Neural cell (in vitro differentiated cells): ENCODE measurements at regions not wholly inside any gene's neighbourhood (a gene's known extent, or its start where the extent isn't known, plus 50 kb on each side); places are given as distances from the start of the nearest gene placed in this dataset.
A peak's percentile ranks its signal among the peaks of the same experiment; 100 is the strongest.

Experiments
- H2AFZ ChIP-seq: fragments of 200-600, 300-800 bp; sonication (generic), shearing (Covaris generic); 2 replicates; pipeline ENCODE4 v1.6.0; 2014; ENCODE audit warnings: low read depth, mild to moderate bottlenecking, antibody characterized with exemption, low read length, moderate library complexity
- H3F3A ChIP-seq: fragments of 200-600 bp; shearing (Covaris generic); 2 replicates; pipeline ENCODE4 v1.6.1; 2016; ENCODE audit warnings: mild to moderate bottlenecking, moderate library complexity, mixed read lengths, antibody characterized with exemption, low read length; ENCODE audit not compliant: insufficient read depth, poor library complexity, severe bottlenecking
- H3K27ac ChIP-seq: fragments of 200-600, 300-800 bp; sonication (generic), shearing (Covaris generic); 2 replicates; pipeline ENCODE4 v1.5.1; 2014; ENCODE audit warnings: mild to moderate bottlenecking, low read length, moderate library complexity
- H3K27me3 ChIP-seq: fragments of 300-800, 200-600 bp; sonication (generic), shearing (Covaris generic); 2 replicates; pipeline ENCODE4 v1.6.0; 2014; ENCODE audit warnings: mild to moderate bottlenecking, low read depth, low read length, moderate library complexity; ENCODE audit not compliant: insufficient read depth
- H3K36me3 ChIP-seq: fragments of 300-800, 200-600 bp; sonication (generic), shearing (Covaris generic); 2 replicates; pipeline ENCODE4 v1.5.1; 2014; ENCODE audit warnings: mild to moderate bottlenecking, antibody characterized with exemption, low read length, moderate library complexity; ENCODE audit not compliant: insufficient read depth
- H3K4me2 ChIP-seq: fragments of 300-800, 200-600 bp; sonication (generic), shearing (Covaris generic); 2 replicates; pipeline ENCODE4 v1.6.0; 2014; ENCODE audit warnings: mild to moderate bottlenecking, low read length
- H3K4me3 ChIP-seq: fragments of 300-800, 200-600 bp; sonication (generic), shearing (Covaris generic); 2 replicates; pipeline ENCODE4 v1.5.1; 2014; ENCODE audit warnings: mild to moderate bottlenecking, low read length, moderate library complexity
- H3K79me2 ChIP-seq: fragments of 200-600 bp; shearing (Covaris generic); replicated peaks from 2 replicates; pipeline ENCODE4 v1.6.0; 2014; ENCODE audit warnings: mild to moderate bottlenecking, low read length, moderate library complexity; ENCODE audit not compliant: insufficient read depth
- H3K9ac ChIP-seq: fragments of 300-800, 200-600 bp; sonication (generic), shearing (Covaris generic); 2 replicates; pipeline ENCODE4 v1.6.1; 2016; ENCODE audit warnings: mild to moderate bottlenecking, low read length, mixed read lengths
- H3K9me2 ChIP-seq: fragments of 200-600 bp; shearing (Covaris generic); 2 replicates; pipeline ENCODE4 v1.6.1; 2016; ENCODE audit warnings: mild to moderate bottlenecking, low read length, mixed read lengths; ENCODE audit not compliant: insufficient read depth
- H3K9me3 ChIP-seq: fragments of 200-600, 300-800 bp; sonication (generic), shearing (Covaris generic); 2 replicates; pipeline ENCODE4 v1.6.1; 2016; ENCODE audit warnings: mild to moderate bottlenecking, mixed run types, low read length, moderate library complexity, mixed read lengths
- H4K20me1 ChIP-seq: fragments of 200-600 bp; shearing (Covaris generic); 2 replicates; pipeline ENCODE4 v1.6.1; 2016; ENCODE audit warnings: mild to moderate bottlenecking, mixed run types; ENCODE audit not compliant: insufficient read depth
- CTCF ChIP-seq: fragments of 450-650 bp; IDR thresholded peaks from 2 replicates; pipeline ENCODE4 v1.5.1; 2014; ENCODE audit warnings: antibody characterized with exemption, mild to moderate bottlenecking, moderate library complexity; ENCODE audit not compliant: poor library complexity, severe bottlenecking
- MXI1 ChIP-seq: fragments of 450-650 bp; conservative IDR thresholded peaks from 2 replicates; pipeline ENCODE4 v1.6.1; 2014; ENCODE audit warnings: antibody characterized with exemption, mild to moderate bottlenecking; ENCODE audit not compliant: poor library complexity, severe bottlenecking
- POLR2AphosphoS5 ChIP-seq: IDR thresholded peaks from 2 replicates; pipeline ENCODE4 v1.6.1; 2012
- RAD21 ChIP-seq: fragments of 450-650 bp; conservative IDR thresholded peaks from 2 replicates; pipeline ENCODE4 v1.6.1; 2014; ENCODE audit warnings: antibody characterized with exemption, mild to moderate bottlenecking, moderate library complexity
- REST ChIP-seq: IDR thresholded peaks from 2 replicates; pipeline ENCODE4 v1.6.1; 2012; ENCODE audit warnings: borderline replicate concordance
- SMC3 ChIP-seq: fragments of 450-650 bp; conservative IDR thresholded peaks from 2 replicates; pipeline ENCODE4 v1.6.1; 2014; ENCODE audit warnings: antibody characterized with exemption, mild to moderate bottlenecking, moderate library complexity; ENCODE audit not compliant: poor library complexity
- TAF1 ChIP-seq: IDR thresholded peaks from 2 replicates; pipeline ENCODE4 v1.6.1; 2012; ENCODE audit warnings: low read depth

- H4K20me1 ChIP-seq: no peaks in the 10 kb centered on the region
- H3K27ac ChIP-seq: no peak overlapping the region
- no peaks in the 10 kb centered on the region for H3K9me3 ChIP-seq
Observed at GRCh38 chr11:109939166-109939810, 153.9 kb upstream of the ZC3H12C start.

GRCh38 chr11:109940816-109941215 lies 152.4 kb upstream of the ZC3H12C start:
- Histone ChIP-seq H3K4me2 (no peak overlapping the region), H3K79me2 (no peaks in the 10 kb centered on the region), H3K9me2 (no peaks in the 10 kb centered on the region), H3K27ac (no peak overlapping the region), H3K9me3 (no peaks in the 10 kb centered on the region), H3K36me3 (no peaks in the 10 kb centered on the region), H4K20me1 (no peaks in the 10 kb centered on the region), H3K9ac (no peak overlapping the region), H3K4me3 (no peak overlapping the region), H3F3A (no peaks in the 10 kb centered on the region), H3K27me3 (no peaks in the 10 kb centered on the region), H2AFZ (no peak overlapping the region)
- TF ChIP-seq SMC3: no peak
- TF ChIP-seq RAD21: no peak
- no peak for TF ChIP-seq REST
- TF ChIP-seq MXI1: no peak
- no peak for TF ChIP-seq POLR2AphosphoS5
- TF ChIP-seq CTCF: no peak
- no peak for TF ChIP-seq TAF1

More at GRCh38 chr11:109939166-109939810, 153.9 kb upstream of the ZC3H12C start:
- Histone ChIP-seq H3K9me2 (no peaks in the 10 kb centered on the region), H3K4me2 (no peak overlapping the region), H3K4me3 (no peak overlapping the region), H3K79me2 (no peaks in the 10 kb centered on the region), H3F3A (no peaks in the 10 kb centered on the region), H3K36me3 (no peaks in the 10 kb centered on the region), H2AFZ (no peak overlapping the region), H3K9ac (peak overlapping the region; percentile 10), H3K27me3 (no peaks in the 10 kb centered on the region)
- TF ChIP-seq CTCF (peak; percentile 91), TAF1 (no peak), MXI1 (no peak), SMC3 (peak; percentile 96), POLR2AphosphoS5 (no peak), REST (peak; percentile 41), RAD21 (peak; percentile 98)
